SK-N-MC (cell line): ENCODE measurements at regions not wholly inside any gene's neighbourhood (a gene's known extent, or its start where the extent isn't known, plus 50 kb on each side); places are given as distances from the start of the nearest gene placed in this dataset.

Source experiments
- EZH2 ChIP-seq: fragments of 200-600 bp; sonication (generic); IDR thresholded peaks from one replicate; pipeline ENCODE4 v1.6.1; 2017; ENCODE audit warnings: antibody characterized with exemption
- FOXP2 ChIP-seq: optimal IDR thresholded peaks from 2 replicates; pipeline ENCODE3; 2011; ENCODE audit warnings: mild to moderate bottlenecking, moderate library complexity; ENCODE audit not compliant: insufficient read depth; ENCODE audit errors: extremely low read length, control extremely low read depth
- POLR2AphosphoS5 ChIP-seq: IDR thresholded peaks from 2 replicates; pipeline ENCODE4 v1.6.1; 2012; ENCODE audit warnings: mild to moderate bottlenecking, low read depth, low read length, borderline replicate concordance

DNA sequence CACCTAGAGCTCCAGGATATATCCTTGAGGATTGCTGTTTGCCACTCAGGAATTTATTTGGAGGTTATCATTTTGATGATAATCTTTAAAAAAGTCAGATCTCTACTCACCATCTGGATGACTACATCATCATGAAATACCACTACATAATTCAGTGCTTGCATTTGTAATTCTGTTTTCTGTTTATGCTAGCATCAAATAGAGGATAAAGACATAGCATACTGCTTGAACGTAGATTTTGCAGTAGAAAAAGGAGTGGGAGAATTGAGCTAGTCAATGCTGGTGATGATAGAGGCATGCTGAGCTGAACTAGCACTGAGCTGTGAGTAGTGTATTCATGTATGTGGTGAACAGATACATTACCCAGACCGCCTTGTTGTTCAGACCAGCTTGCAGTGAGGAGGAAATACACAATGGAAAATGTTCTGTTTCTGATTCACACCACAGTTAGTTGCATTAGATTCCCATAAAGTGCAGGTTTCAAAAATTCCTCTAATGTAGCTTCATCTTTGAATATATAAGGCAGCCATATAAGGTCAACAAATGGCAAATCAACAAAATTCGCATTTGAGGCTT, 68.8 kb upstream of the CDC42EP3 start:
- TF ChIP-seq POLR2AphosphoS5 (no peak), EZH2 (no peak), FOXP2 (no peak)
